ENCODE measurements at regions not wholly inside any gene's neighbourhood (a gene's known extent, or its start where the extent isn't known, plus 50 kb on each side); places are given as distances from the start of the nearest gene placed in this dataset.

DNA sequence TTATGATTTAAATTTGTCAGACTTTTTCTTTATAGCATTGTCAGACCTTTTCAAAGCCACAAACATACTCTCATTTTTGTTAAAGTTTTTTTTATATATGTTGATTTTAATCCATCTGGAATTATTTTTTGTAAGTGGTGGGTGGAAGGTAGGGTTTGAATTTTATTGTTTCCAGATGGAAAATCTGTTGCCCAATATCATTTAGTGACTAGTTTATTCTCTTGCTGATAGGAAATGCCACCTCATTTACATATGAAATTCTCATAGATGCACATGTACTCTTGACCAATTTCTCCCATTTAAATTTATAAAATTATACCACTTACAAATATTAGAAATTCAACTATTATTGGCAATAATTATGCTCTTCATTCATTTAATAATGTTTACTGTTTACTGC, 52.1 kb upstream of the PLCB1 start:
- TF ChIP-seq, protein P1, sequence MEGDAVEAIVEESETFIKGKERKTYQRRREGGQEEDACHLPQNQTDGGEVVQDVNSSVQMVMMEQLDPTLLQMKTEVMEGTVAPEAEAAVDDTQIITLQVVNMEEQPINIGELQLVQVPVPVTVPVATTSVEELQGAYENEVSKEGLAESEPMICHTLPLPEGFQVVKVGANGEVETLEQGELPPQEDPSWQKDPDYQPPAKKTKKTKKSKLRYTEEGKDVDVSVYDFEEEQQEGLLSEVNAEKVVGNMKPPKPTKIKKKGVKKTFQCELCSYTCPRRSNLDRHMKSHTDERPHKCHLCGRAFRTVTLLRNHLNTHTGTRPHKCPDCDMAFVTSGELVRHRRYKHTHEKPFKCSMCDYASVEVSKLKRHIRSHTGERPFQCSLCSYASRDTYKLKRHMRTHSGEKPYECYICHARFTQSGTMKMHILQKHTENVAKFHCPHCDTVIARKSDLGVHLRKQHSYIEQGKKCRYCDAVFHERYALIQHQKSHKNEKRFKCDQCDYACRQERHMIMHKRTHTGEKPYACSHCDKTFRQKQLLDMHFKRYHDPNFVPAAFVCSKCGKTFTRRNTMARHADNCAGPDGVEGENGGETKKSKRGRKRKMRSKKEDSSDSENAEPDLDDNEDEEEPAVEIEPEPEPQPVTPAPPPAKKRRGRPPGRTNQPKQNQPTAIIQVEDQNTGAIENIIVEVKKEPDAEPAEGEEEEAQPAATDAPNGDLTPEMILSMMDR (conservative IDR thresholded peaks at IDR 0.05; ENCODE audit: low read depth, low read length), result no peak
- TF ChIP-seq EZH2 (IDR thresholded peaks at IDR 0.05; ENCODE audit: low read length, unreplicated experiment) (no peak), EZH2phosphoT487 (IDR thresholded peaks at IDR 0.05; ENCODE audit: borderline replicate concordance, low read length) (no peak)
